Keratinocyte (primary cell): ENCODE measurements at regions not wholly inside any gene's neighbourhood (a gene's known extent, or its start where the extent isn't known, plus 50 kb on each side); places are given as distances from the start of the nearest gene placed in this dataset.

ENCODE experiments used
- DNase-seq: peaks from one replicate; pipeline ENCODE4 v3.0.0-alpha.2; 2011; ENCODE audit warnings: low read depth, missing footprints, low spot score
- FAIRE-seq: peaks from 2 replicates; lab custom pipeline; 2011; peaks lifted over from hg19 to GRCh38; lab: Jason Lieb, UNC
- H2AFZ ChIP-seq: 2 replicates; pipeline ENCODE4 v1.6.0; 2012; ENCODE audit warnings: low read length, control low read depth, inconsistent platforms; ENCODE audit not compliant: control insufficient read depth
- H3K27ac ChIP-seq: 2 replicates; pipeline ENCODE4 v1.5.1; 2011; ENCODE audit warnings: low read length; ENCODE audit not compliant: control insufficient read depth, insufficient read depth
- H3K27me3 ChIP-seq: 3 replicates; pipeline ENCODE4 v1.6.0; 2011; ENCODE audit warnings: low read length; ENCODE audit not compliant: control insufficient read depth, insufficient read depth; ENCODE audit errors: extremely low read depth
- H3K36me3 ChIP-seq, 2 experiments: 2 replicates in 1 of 2; 3 replicates in 1 of 2; pipeline ENCODE4 v1.5.1; 2011; ENCODE audit warnings: low read length in 2 of 2, mild to moderate bottlenecking in 1 of 2; ENCODE audit not compliant: control insufficient read depth in 2 of 2, insufficient read depth in 2 of 2; ENCODE audit errors: extremely low read depth in 1 of 2
- H3K4me1 ChIP-seq: 3 replicates; pipeline ENCODE4 v1.5.1; 2011; ENCODE audit warnings: low read length; ENCODE audit not compliant: control insufficient read depth, insufficient read depth; ENCODE audit errors: extremely low read depth
- H3K4me2 ChIP-seq: 3 replicates; pipeline ENCODE4 v1.6.0; 2011; ENCODE audit warnings: low read depth, low read length; ENCODE audit not compliant: control insufficient read depth, insufficient read depth; ENCODE audit errors: extremely low read depth
- H3K4me3 ChIP-seq, 3 experiments: fragments of 200-600 bp in 1 of 3; sonication (generic) in 1 of 3; 2 replicates in 2 of 3; 3 replicates in 1 of 3; pipeline ENCODE4 v1.5.1; 2011 to 2016; ENCODE audit warnings: low read length in 3 of 3, mild to moderate bottlenecking in 3 of 3, control low read depth in 2 of 3, inconsistent platforms in 1 of 3, low read depth in 1 of 3, mixed read lengths in 1 of 3, mixed run types in 1 of 3, moderate library complexity in 1 of 3; ENCODE audit not compliant: control insufficient read depth in 2 of 3, insufficient read depth in 2 of 3; ENCODE audit errors: extremely low read depth in 1 of 3
- H3K79me2 ChIP-seq: 2 replicates; pipeline ENCODE4 v1.6.0; 2012; ENCODE audit warnings: low read length; ENCODE audit not compliant: control insufficient read depth, insufficient read depth
- H3K9ac ChIP-seq: 3 replicates; pipeline ENCODE4 v1.6.0; 2011; ENCODE audit warnings: low read length; ENCODE audit not compliant: control insufficient read depth, insufficient read depth; ENCODE audit errors: extremely low read depth
- H3K9me1 ChIP-seq: 3 replicates; pipeline ENCODE4 v1.6.0; 2011; ENCODE audit warnings: low read length; ENCODE audit not compliant: control insufficient read depth, insufficient read depth; ENCODE audit errors: extremely low read depth
- H3K9me3 ChIP-seq: 2 replicates; pipeline ENCODE4 v1.5.1; 2012; ENCODE audit warnings: low read depth, low read length; ENCODE audit not compliant: control insufficient read depth
- H4K20me1 ChIP-seq: 3 replicates; pipeline ENCODE4 v1.6.0; 2011; ENCODE audit warnings: low read length; ENCODE audit not compliant: control insufficient read depth, insufficient read depth; ENCODE audit errors: extremely low read depth
- CTCF ChIP-seq, 3 experiments: IDR thresholded peaks in 1 of 3; conservative IDR thresholded peaks in 1 of 3; optimal IDR thresholded peaks in 1 of 3; 2 replicates in 2 of 3; 3 replicates in 1 of 3; pipeline versions ENCODE3 to v1.5.1; 2011; ENCODE audit warnings: low read length in 3 of 3, mild to moderate bottlenecking in 3 of 3, moderate library complexity in 2 of 3, control low read depth in 1 of 3, inconsistent platforms in 1 of 3; ENCODE audit not compliant: insufficient read depth in 2 of 3; ENCODE audit errors: extremely low read depth in 1 of 3
- EZH2 ChIP-seq: IDR thresholded peaks from one replicate; pipeline ENCODE4 v1.6.1; 2012; ENCODE audit warnings: inconsistent platforms, mild to moderate bottlenecking, low read length, moderate library complexity
- dilution Hi-C: fragments of 300-500 bp; cut with MboI; formaldehyde crosslinking; loops from one replicate; pipeline ENCODE4 v1.7.0; 2020; ENCODE audit warnings: low sequenced_read_pairs; ENCODE audit not compliant: extremely low pct_ligation_motif_present

GRCh38 chr2:16394072-16394985 is 271.3 kb downstream of the CYRIA start:
- Histone ChIP-seq H3K9me3 (no peaks in the 10 kb centered on the region), H3K4me2 (no peak overlapping the region), H4K20me1 (no peaks in the 10 kb centered on the region), H3K36me3 (no peaks in the 10 kb centered on the region), H3K9ac (no peak overlapping the region), H3K4me1 (no peaks in the 10 kb centered on the region), H3K9me1 (no peaks in the 10 kb centered on the region), H2AFZ (no peak overlapping the region), H3K4me3 (no peak overlapping the region), H3K27me3 (no peaks in the 10 kb centered on the region), H3K79me2 (no peaks in the 10 kb centered on the region), H3K27ac (no peak overlapping the region)
- TF ChIP-seq CTCF (optimal IDR thresholded peaks at IDR 0.05 in 1 of 3, IDR thresholded peaks at IDR 0.05 in 1 of 3, conservative IDR thresholded peaks at IDR 0.05 in 1 of 3; ENCODE audit: extremely low read depth in 1 of 3, insufficient read depth in 2 of 3, low read length in 3 of 3) = no peak
- no peak for TF ChIP-seq EZH2
- dilution Hi-C loops = no loop called here
- DNase-seq (no peak), FAIRE-seq (no peak)

GRCh38 chr2:16393500-16394071 is 272.0 kb downstream of the CYRIA start:
- DNase-seq (no peak), FAIRE-seq (no peak)
- dilution Hi-C loops = no loop called here
- Histone ChIP-seq H3K36me3 (no peaks in the 10 kb centered on the region), H3K79me2 (no peaks in the 10 kb centered on the region), H4K20me1 (no peaks in the 10 kb centered on the region), H3K27ac (no peak overlapping the region), H3K4me1 (no peaks in the 10 kb centered on the region), H3K4me2 (no peak overlapping the region), H3K9ac (no peak overlapping the region), H3K9me3 (no peaks in the 10 kb centered on the region), H2AFZ (no peak overlapping the region), H3K27me3 (no peaks in the 10 kb centered on the region), H3K4me3 (no peak overlapping the region), H3K9me1 (no peaks in the 10 kb centered on the region)
- TF ChIP-seq CTCF (optimal IDR thresholded peaks at IDR 0.05 in 1 of 3, IDR thresholded peaks at IDR 0.05 in 1 of 3, conservative IDR thresholded peaks at IDR 0.05 in 1 of 3; ENCODE audit: extremely low read depth in 1 of 3, insufficient read depth in 2 of 3, low read length in 3 of 3) = no peak
- no peak for TF ChIP-seq EZH2
